MM.1S (cell line): ENCODE measurements at regions not wholly inside any gene's neighbourhood (a gene's known extent, or its start where the extent isn't known, plus 50 kb on each side); places are given as distances from the start of the nearest gene placed in this dataset.

Experiments
- DNase-seq: peaks from one replicate; pipeline ENCODE4 v3.0.0-alpha.2; 2015
- H2AFZ ChIP-seq: fragments of 300-600 bp; sonication (generic); 2 replicates; pipeline ENCODE4 v1.6.0; 2016; ENCODE audit warnings: antibody characterized with exemption, low read length
- H3F3A ChIP-seq: fragments of 300-600 bp; sonication (generic); 2 replicates; pipeline ENCODE4 v1.6.1; 2016; ENCODE audit warnings: mild to moderate bottlenecking, antibody characterized with exemption, low read length, moderate library complexity, mixed read lengths; ENCODE audit not compliant: insufficient read depth
- H3K27ac ChIP-seq: fragments of 300-600 bp; sonication (generic); 2 replicates; pipeline ENCODE4 v1.5.1; 2016; ENCODE audit warnings: mild to moderate bottlenecking, low read length
- H3K27me3 ChIP-seq: fragments of 300-600 bp; sonication (generic); replicated peaks from 2 replicates; pipeline ENCODE4 v1.6.0; 2016; ENCODE audit warnings: low read length; ENCODE audit not compliant: insufficient read depth
- H3K36me3 ChIP-seq: fragments of 300-600 bp; sonication (generic); replicated peaks from 2 replicates; pipeline ENCODE4 v1.6.1; 2016; ENCODE audit warnings: mild to moderate bottlenecking, low read length, mixed read lengths; ENCODE audit not compliant: insufficient read depth
- H3K4me1 ChIP-seq: fragments of 300-600 bp; sonication (generic); 2 replicates; pipeline ENCODE4 v1.6.1; 2016; ENCODE audit warnings: low read length, mixed read lengths
- H3K4me2 ChIP-seq: fragments of 300-600 bp; sonication (generic); 2 replicates; pipeline ENCODE4 v1.6.0; 2016; ENCODE audit warnings: low read depth, low read length
- H3K4me3 ChIP-seq: fragments of 300-600 bp; sonication (generic); 2 replicates; pipeline ENCODE4 v1.5.1; 2016; ENCODE audit warnings: low read length, mixed read lengths
- H3K79me2 ChIP-seq: fragments of 300-600 bp; sonication (generic); 2 replicates; pipeline ENCODE4 v1.6.1; 2016; ENCODE audit warnings: mixed run types, low read length, mixed read lengths
- H3K9ac ChIP-seq: fragments of 300-600 bp; sonication (generic); 2 replicates; pipeline ENCODE4 v1.6.1; 2016; ENCODE audit warnings: low read length, mixed read lengths
- H3K9me2 ChIP-seq: fragments of 300-600 bp; sonication (generic); replicated peaks from 2 replicates; pipeline ENCODE4 v1.6.1; 2016; ENCODE audit warnings: mild to moderate bottlenecking, low read length, mixed read lengths; ENCODE audit not compliant: insufficient read depth
- H3K9me3 ChIP-seq: fragments of 300-600 bp; sonication (generic); replicated peaks from 2 replicates; pipeline ENCODE4 v1.6.1; 2016; ENCODE audit warnings: mild to moderate bottlenecking, low read length, mixed read lengths; ENCODE audit not compliant: insufficient read depth
- H4K20me1 ChIP-seq: fragments of 300-600 bp; sonication (generic); 2 replicates; pipeline ENCODE4 v1.6.1; 2016; ENCODE audit warnings: mild to moderate bottlenecking, low read length, moderate library complexity, mixed read lengths; ENCODE audit not compliant: insufficient read depth
- CTCF ChIP-seq: fragments of 300-600 bp; sonication (generic); IDR thresholded peaks from 2 replicates; pipeline ENCODE4 v1.5.1; 2016; ENCODE audit warnings: antibody characterized with exemption, low read length, mixed read lengths
- EZH2 ChIP-seq: fragments of 300-600 bp; sonication (generic); optimal IDR thresholded peaks from 2 replicates; pipeline ENCODE3; 2017; ENCODE audit warnings: low read depth, mild to moderate bottlenecking, antibody characterized with exemption, low read length, mixed read lengths
- EZH2phosphoT487 ChIP-seq: fragments of 300-600 bp; sonication (generic); IDR thresholded peaks from 2 replicates; pipeline ENCODE4 v1.6.1; 2018; ENCODE audit warnings: antibody characterized with exemption, low read length

DNA sequence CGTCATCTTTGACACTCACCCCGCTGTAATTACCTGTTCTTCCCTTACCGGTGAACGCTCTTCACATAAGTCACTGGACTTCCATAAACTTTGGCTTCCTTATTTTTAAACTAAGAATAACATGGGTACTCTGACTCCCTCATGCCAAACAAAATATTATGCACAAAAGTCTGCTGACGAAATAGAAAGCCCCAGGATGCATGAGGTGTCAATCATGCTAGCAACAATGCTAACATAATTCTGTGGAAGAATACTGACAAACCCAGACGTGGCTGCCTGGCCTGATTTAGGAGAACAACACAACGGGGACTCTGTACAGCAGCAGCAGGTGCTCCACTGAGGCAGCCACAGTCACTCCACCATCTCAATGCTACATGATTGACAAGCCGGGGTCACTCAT is 137.5 kb downstream of the CCDC71L start:
- DNase-seq = no peak
- Histone ChIP-seq H4K20me1 (no peaks in the 10 kb centered on the region), H3K9me2 (no peaks in the 10 kb centered on the region), H3K27ac (no peak overlapping the region), H3K36me3 (no peaks in the 10 kb centered on the region), H3K4me1 (no peaks in the 10 kb centered on the region), H3K9ac (no peak overlapping the region), H3K79me2 (no peaks in the 10 kb centered on the region), H3K4me2 (no peak overlapping the region), H3F3A (no peaks in the 10 kb centered on the region), H3K9me3 (no peaks in the 10 kb centered on the region), H3K27me3 (no peaks in the 10 kb centered on the region), H3K4me3 (no peak overlapping the region), H2AFZ (no peak overlapping the region)
- TF ChIP-seq EZH2phosphoT487 (no peak), EZH2 (no peak), CTCF (no peak)

DNA sequence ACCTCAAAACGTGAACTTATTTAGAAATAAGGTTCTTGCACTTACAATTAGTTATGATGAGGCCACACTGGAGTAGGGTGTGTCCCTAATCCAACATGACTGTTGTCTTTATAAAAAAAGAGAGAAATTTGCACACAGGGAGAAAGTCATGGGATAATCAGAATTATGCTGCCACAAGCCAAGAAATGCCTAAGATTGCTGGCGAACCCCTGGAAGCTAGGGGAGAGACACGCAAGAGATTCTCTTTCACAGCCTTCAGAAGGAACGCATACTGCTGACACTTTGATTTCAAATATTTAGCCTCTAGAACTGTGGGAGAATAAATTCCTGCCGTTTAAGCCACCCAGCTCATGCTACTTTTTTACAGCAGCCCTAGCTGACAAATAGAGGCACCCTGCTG is 138.3 kb downstream of the CCDC71L start:
- no peak for DNase-seq
- H4K20me1 ChIP-seq = no peaks in the 10 kb centered on the region
- no peak overlapping the region for H3K4me2 ChIP-seq
- no peaks in the 10 kb centered on the region for H3K79me2 ChIP-seq
- H3K9ac ChIP-seq = no peak overlapping the region
- TF ChIP-seq EZH2 (no peak), EZH2phosphoT487 (no peak), CTCF (no peak)
- no peak overlapping the region for H3K4me3 ChIP-seq
- H3K27me3 ChIP-seq = no peaks in the 10 kb centered on the region
- H3K27ac ChIP-seq = no peak overlapping the region
- no peaks in the 10 kb centered on the region for H3K9me2 ChIP-seq
- no peaks in the 10 kb centered on the region for H3K9me3 ChIP-seq
- H3K36me3 ChIP-seq = no peaks in the 10 kb centered on the region
- H3F3A ChIP-seq = no peaks in the 10 kb centered on the region
- H2AFZ ChIP-seq = no peak overlapping the region
- no peaks in the 10 kb centered on the region for H3K4me1 ChIP-seq

- H3K9ac ChIP-seq = no peak overlapping the region
- DNase-seq = no peak
- no peaks in the 10 kb centered on the region for H3K36me3 ChIP-seq
- no peak for TF ChIP-seq EZH2
- TF ChIP-seq EZH2phosphoT487 = no peak
- TF ChIP-seq CTCF = no peak
- no peaks in the 10 kb centered on the region for H3K9me3 ChIP-seq
- no peaks in the 10 kb centered on the region for H3F3A ChIP-seq
- H4K20me1 ChIP-seq = no peaks in the 10 kb centered on the region
- no peaks in the 10 kb centered on the region for H3K9me2 ChIP-seq
- no peaks in the 10 kb centered on the region for H3K27me3 ChIP-seq
- no peaks in the 10 kb centered on the region for H3K79me2 ChIP-seq
- H2AFZ ChIP-seq = no peak overlapping the region
- H3K4me2 ChIP-seq = no peak overlapping the region
- H3K4me3 ChIP-seq = no peak overlapping the region
- no peaks in the 10 kb centered on the region for H3K4me1 ChIP-seq
- no peak overlapping the region for H3K27ac ChIP-seq
These were observed 139.4 kb downstream of the CCDC71L start for GRCh38 chr7:106521541-106521940.
